Trophoblast cell (in vitro differentiated cells and primary cell): ENCODE measurements at regions not wholly inside any gene's neighbourhood (a gene's known extent, or its start where the extent isn't known, plus 50 kb on each side); places are given as distances from the start of the nearest gene placed in this dataset.

Experiments used
- DNase-seq, 2 donors: peaks; one replicate each; pipeline ENCODE4 v3.0.0-alpha.2; 2016
- H2AFZ ChIP-seq: 2 replicates; pipeline ENCODE4 v1.6.1; 2013; ENCODE audit warnings: low read length, moderate library complexity, mild to moderate bottlenecking; ENCODE audit not compliant: insufficient read depth, poor library complexity
- H2AK5ac ChIP-seq: 2 replicates; pipeline ENCODE4 v1.6.1; 2013; ENCODE audit warnings: mild to moderate bottlenecking, low read length
- H2BK120ac ChIP-seq: 2 replicates; pipeline ENCODE4 v1.6.1; 2013; ENCODE audit warnings: low read length, mild to moderate bottlenecking, moderate library complexity; ENCODE audit not compliant: insufficient read depth, poor library complexity
- H2BK12ac ChIP-seq: 2 replicates; pipeline ENCODE4 v1.6.1; 2013; ENCODE audit warnings: mild to moderate bottlenecking, low read length, moderate library complexity
- H2BK5ac ChIP-seq: 2 replicates; pipeline ENCODE4 v1.6.1; 2013; ENCODE audit warnings: low read length, low read depth, moderate library complexity, mild to moderate bottlenecking; ENCODE audit not compliant: poor library complexity
- H3K14ac ChIP-seq: 2 replicates; pipeline ENCODE4 v1.6.1; 2013; ENCODE audit warnings: mild to moderate bottlenecking, low read length
- H3K18ac ChIP-seq: 2 replicates; pipeline ENCODE4 v1.6.1; 2013; ENCODE audit warnings: mild to moderate bottlenecking, low read length
- H3K23ac ChIP-seq: 2 replicates; pipeline ENCODE4 v1.6.1; 2013; ENCODE audit warnings: low read length
- H3K27ac ChIP-seq: 2 replicates; pipeline ENCODE4 v1.5.1; 2013; ENCODE audit warnings: low read depth, mild to moderate bottlenecking, inconsistent platforms, low read length, moderate library complexity
- H3K27me3 ChIP-seq: 2 replicates; pipeline ENCODE4 v1.6.1; 2013; ENCODE audit warnings: inconsistent platforms, mild to moderate bottlenecking, low read length, moderate library complexity; ENCODE audit not compliant: insufficient read depth
- H3K36me3 ChIP-seq, 2 experiments: 1 replicate in 1 of 2; 2 replicates in 1 of 2; pipeline ENCODE4 v1.6.1; 2013; ENCODE audit warnings: low read length in 2 of 2, mild to moderate bottlenecking in 2 of 2, moderate library complexity in 1 of 2; ENCODE audit not compliant: insufficient read depth in 2 of 2, control insufficient read depth in 1 of 2
- H3K4ac ChIP-seq: 2 replicates; pipeline ENCODE4 v1.6.1; 2013; ENCODE audit warnings: low read depth, mild to moderate bottlenecking, low read length, moderate library complexity
- H3K4me1 ChIP-seq, 2 experiments: 1 replicate in 1 of 2; 2 replicates in 1 of 2; pipeline ENCODE4 v1.6.1; 2013; ENCODE audit warnings: low read length in 2 of 2, mild to moderate bottlenecking in 2 of 2, moderate library complexity in 1 of 2; ENCODE audit not compliant: insufficient read depth in 2 of 2, control insufficient read depth in 1 of 2
- H3K4me2 ChIP-seq: 2 replicates; pipeline ENCODE4 v1.6.1; 2013; ENCODE audit warnings: inconsistent platforms, mild to moderate bottlenecking, low read length, moderate library complexity
- H3K4me3 ChIP-seq: 2 replicates; pipeline ENCODE4 v1.5.1; 2013; ENCODE audit warnings: mild to moderate bottlenecking, low read depth, low read length, inconsistent platforms
- H3K79me1 ChIP-seq: one replicate; pipeline ENCODE4 v1.6.1; 2013; ENCODE audit warnings: low read length
- H3K79me2 ChIP-seq: 2 replicates; pipeline ENCODE4 v1.6.1; 2013; ENCODE audit warnings: low read length, mild to moderate bottlenecking; ENCODE audit not compliant: control insufficient read depth, insufficient read depth, poor library complexity
- H3K9ac ChIP-seq: 2 replicates; pipeline ENCODE4 v1.6.1; 2013; ENCODE audit warnings: mild to moderate bottlenecking, low read length
- H3K9me3 ChIP-seq: 2 replicates; pipeline ENCODE4 v1.6.1; 2013; ENCODE audit warnings: low read depth, mild to moderate bottlenecking, control low read depth, inconsistent platforms, low read length; ENCODE audit not compliant: insufficient read depth
- H4K12ac ChIP-seq: 2 replicates; pipeline ENCODE4 v1.6.1; 2013; ENCODE audit warnings: low read depth, mild to moderate bottlenecking, low read length, moderate library complexity
- H4K8ac ChIP-seq: 2 replicates; pipeline ENCODE4 v1.6.1; 2013; ENCODE audit warnings: low read depth, mild to moderate bottlenecking, low read length, moderate library complexity
- H4K91ac ChIP-seq: one replicate; pipeline ENCODE4 v1.6.1; 2013; ENCODE audit warnings: low read depth, mild to moderate bottlenecking, low read length, moderate library complexity
- WGBS: extraction: QIAGEN DNeasy Blood & Tissue Kit; methylation state at CpG from one replicate; pipeline ENCODE4 v1.1.7; 2013; ENCODE audit warnings: missing lambda C conversion rate; ENCODE audit not compliant: insufficient read length, insufficient coverage; ENCODE audit errors: extremely low coverage; 5-methylcytosine and 5-hydroxymethylcytosine counted together

- no peak overlapping the region for H3K4me2 ChIP-seq
- no peak overlapping the region for H4K8ac ChIP-seq
- no peak for DNase-seq
- no peak overlapping the region for H2BK12ac ChIP-seq
- H3K4ac ChIP-seq = no peak overlapping the region
- no peaks in the 10 kb centered on the region for H3K27me3 ChIP-seq
- no peak overlapping the region for H2BK5ac ChIP-seq
- no peak overlapping the region for H3K23ac ChIP-seq
- WGBS = no CpG with 5 or more reads among the region's 1 CpG
- no peak overlapping the region for H2AK5ac ChIP-seq
- H2AFZ ChIP-seq = no peak overlapping the region
- no peak overlapping the region for H2BK120ac ChIP-seq
- H3K9ac ChIP-seq = no peak overlapping the region
- H4K91ac ChIP-seq = no peak overlapping the region
- no peak overlapping the region for H3K27ac ChIP-seq
- no peak overlapping the region for H3K14ac ChIP-seq
- no peak overlapping the region for H3K18ac ChIP-seq
- H3K79me1 ChIP-seq = no peaks in the 10 kb centered on the region
- H3K79me2 ChIP-seq = no peaks in the 10 kb centered on the region
- no peak overlapping the region for H3K4me3 ChIP-seq
- H4K12ac ChIP-seq = no peak overlapping the region
- H3K9me3 ChIP-seq = no peaks in the 10 kb centered on the region
- H3K4me1 ChIP-seq = no peaks in the 10 kb centered on the region
- H3K36me3 ChIP-seq = no peaks in the 10 kb centered on the region
These were observed 724.9 kb upstream of the EDIL3 start for GRCh38 chr5:85109616-85110015.

- DNase-seq = peak in 1 of 2 donors; percentile 2
- Histone ChIP-seq H2BK12ac (no peak overlapping the region), H3K4me3 (no peak overlapping the region), H4K8ac (no peak overlapping the region), H3K36me3 (no peaks in the 10 kb centered on the region), H3K14ac (no peak overlapping the region), H3K18ac (no peak overlapping the region), H3K4me2 (no peak overlapping the region), H2BK120ac (no peak overlapping the region), H3K9ac (no peak overlapping the region), H3K4me1 (no peaks in the 10 kb centered on the region), H3K23ac (no peak overlapping the region), H3K27ac (no peak overlapping the region), H4K91ac (no peak overlapping the region), H3K27me3 (no peaks in the 10 kb centered on the region), H4K12ac (no peak overlapping the region), H3K79me1 (no peaks in the 10 kb centered on the region), H2AFZ (no peak overlapping the region), H3K4ac (no peak overlapping the region), H2BK5ac (no peak overlapping the region), H2AK5ac (no peak overlapping the region), H3K79me2 (no peaks in the 10 kb centered on the region), H3K9me3 (no peaks in the 10 kb centered on the region)
- WGBS = no CpG with 5 or more reads among the region's 1 CpG
These were observed 747.6 kb upstream of the EDIL3 start for GRCh38 chr5:85132269-85132668.

- peak; percentile 7 to 54 for DNase-seq
- H3K9me3 ChIP-seq = no peaks in the 10 kb centered on the region
- H3K4ac ChIP-seq = no peak overlapping the region
- H3K14ac ChIP-seq = no peak overlapping the region
- no peak overlapping the region for H3K4me3 ChIP-seq
- no peak overlapping the region for H2BK5ac ChIP-seq
- H3K79me2 ChIP-seq = no peaks in the 10 kb centered on the region
- H4K91ac ChIP-seq = no peak overlapping the region
- no peak overlapping the region for H3K27ac ChIP-seq
- H3K36me3 ChIP-seq = no peaks in the 10 kb centered on the region
- H2AFZ ChIP-seq = no peak overlapping the region
- H3K9ac ChIP-seq = no peak overlapping the region
- H3K23ac ChIP-seq = no peak overlapping the region
- no peak overlapping the region for H2AK5ac ChIP-seq
- no peaks in the 10 kb centered on the region for H3K4me1 ChIP-seq
- H2BK120ac ChIP-seq = no peak overlapping the region
- no peak overlapping the region for H4K12ac ChIP-seq
- no peaks in the 10 kb centered on the region for H3K79me1 ChIP-seq
- H3K18ac ChIP-seq = no peak overlapping the region
- H2BK12ac ChIP-seq = no peak overlapping the region
- H3K27me3 ChIP-seq = no peaks in the 10 kb centered on the region
- no peak overlapping the region for H3K4me2 ChIP-seq
- H4K8ac ChIP-seq = no peak overlapping the region
These were observed 755.8 kb upstream of the EDIL3 start for GRCh38 chr5:85140471-85140870.

DNA sequence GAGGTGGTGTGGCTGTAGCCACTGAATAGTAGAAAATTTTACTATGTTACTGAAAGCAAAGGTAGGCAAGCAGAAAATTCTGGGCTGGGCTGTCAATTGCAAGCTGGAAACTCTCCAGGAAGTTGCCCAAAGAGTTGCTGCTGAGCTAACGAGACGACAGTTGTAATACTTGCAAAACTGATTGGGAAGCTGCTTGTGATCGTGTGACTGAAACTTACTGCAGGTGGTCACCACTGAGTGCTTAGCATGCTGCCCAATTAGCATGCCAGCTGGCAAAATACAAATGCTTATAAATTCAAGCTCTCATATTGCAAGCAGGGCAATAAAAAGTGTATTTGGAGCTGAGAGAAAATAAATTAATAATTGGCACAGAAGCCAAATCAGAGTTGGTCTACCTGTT lies 758.5 kb upstream of the EDIL3 start:
- no peaks in the 10 kb centered on the region for H3K4me1 ChIP-seq
- H3K4ac ChIP-seq = no peak overlapping the region
- H3K18ac ChIP-seq = no peak overlapping the region
- no peak overlapping the region for H3K14ac ChIP-seq
- no peak overlapping the region for H4K12ac ChIP-seq
- no peak overlapping the region for H3K23ac ChIP-seq
- H4K91ac ChIP-seq = no peak overlapping the region
- no peak overlapping the region for H2BK12ac ChIP-seq
- H3K4me2 ChIP-seq = no peak overlapping the region
- no CpG with 5 or more reads among the region's 3 CpGs for WGBS
- no peaks in the 10 kb centered on the region for H3K79me2 ChIP-seq
- peak overlapping the region; percentile 75 for H3K9ac ChIP-seq
- peak in 1 of 2 donors; percentile 20 for DNase-seq
- no peak overlapping the region for H2AFZ ChIP-seq
- no peak overlapping the region for H4K8ac ChIP-seq
- H3K79me1 ChIP-seq = no peaks in the 10 kb centered on the region
- H3K4me3 ChIP-seq = no peak overlapping the region
- H3K36me3 ChIP-seq = no peaks in the 10 kb centered on the region
- H3K27ac ChIP-seq = no peak overlapping the region
- no peak overlapping the region for H2BK5ac ChIP-seq
- no peaks in the 10 kb centered on the region for H3K27me3 ChIP-seq
- H2BK120ac ChIP-seq = no peak overlapping the region
- no peaks in the 10 kb centered on the region for H3K9me3 ChIP-seq
- no peak overlapping the region for H2AK5ac ChIP-seq
